HCT116 (cell line): ENCODE measurements at regions not wholly inside any gene's neighbourhood (a gene's known extent, or its start where the extent isn't known, plus 50 kb on each side); places are given as distances from the start of the nearest gene placed in this dataset.

ENCODE experiments used
- CEBPB ChIP-seq: IDR thresholded peaks from 2 replicates; pipeline ENCODE4 v1.6.1; 2012; ENCODE audit warnings: low read depth
- CTCF ChIP-seq, 3 experiments: fragments of 200-600 bp in 1 of 3; sonication (generic) in 1 of 3; IDR thresholded peaks in 2 of 3; conservative IDR thresholded peaks in 1 of 3; 2 replicates each; pipeline ENCODE4 v1.5.1; 2012 to 2017; ENCODE audit warnings: low read depth in 2 of 3, low read length in 2 of 3, antibody characterized with exemption in 1 of 3, borderline replicate concordance in 1 of 3, control low read depth in 1 of 3, mild to moderate bottlenecking in 1 of 3, mixed read lengths in 1 of 3, mixed run types in 1 of 3, moderate library complexity in 1 of 3; ENCODE audit not compliant: insufficient read depth in 1 of 3
- POLR2A ChIP-seq: IDR thresholded peaks from 2 replicates; pipeline ENCODE4 v1.7.0; 2011; ENCODE audit warnings: borderline replicate concordance; ENCODE audit not compliant: insufficient read depth, insufficient read length; ENCODE audit errors: extremely low read depth

GRCh38 chr14:55837467-55837866 is 257.5 kb downstream of the KTN1 start:
- TF ChIP-seq CEBPB (no peak), CTCF (IDR thresholded peaks at IDR 0.05 in 2 of 3, conservative IDR thresholded peaks at IDR 0.05 in 1 of 3; ENCODE audit: borderline replicate concordance in 1 of 3, insufficient read depth in 1 of 3, low read depth in 2 of 3, low read length in 2 of 3) (no peak), POLR2A (no peak)
